NCI-H2081 (cell line): ENCODE measurements at regions not wholly inside any gene's neighbourhood (a gene's known extent, or its start where the extent isn't known, plus 50 kb on each side); places are given as distances from the start of the nearest gene placed in this dataset.
"Not testable (repeated sequence)": the region's sequence is repeated elsewhere in the genome, so short reads cannot be mapped to it uniquely, and the experiment has no call there.

Experiments used
- DNase-seq, 2 experiments: peaks; one replicate each; lab custom pipeline; 2025; lab: John Stamatoyannopoulos, UW

- not testable (repeated sequence) for DNase-seq
These were observed 115.7 kb upstream of the AKAP13 start for GRCh38 chr15:85264614-85265190.

DNA sequence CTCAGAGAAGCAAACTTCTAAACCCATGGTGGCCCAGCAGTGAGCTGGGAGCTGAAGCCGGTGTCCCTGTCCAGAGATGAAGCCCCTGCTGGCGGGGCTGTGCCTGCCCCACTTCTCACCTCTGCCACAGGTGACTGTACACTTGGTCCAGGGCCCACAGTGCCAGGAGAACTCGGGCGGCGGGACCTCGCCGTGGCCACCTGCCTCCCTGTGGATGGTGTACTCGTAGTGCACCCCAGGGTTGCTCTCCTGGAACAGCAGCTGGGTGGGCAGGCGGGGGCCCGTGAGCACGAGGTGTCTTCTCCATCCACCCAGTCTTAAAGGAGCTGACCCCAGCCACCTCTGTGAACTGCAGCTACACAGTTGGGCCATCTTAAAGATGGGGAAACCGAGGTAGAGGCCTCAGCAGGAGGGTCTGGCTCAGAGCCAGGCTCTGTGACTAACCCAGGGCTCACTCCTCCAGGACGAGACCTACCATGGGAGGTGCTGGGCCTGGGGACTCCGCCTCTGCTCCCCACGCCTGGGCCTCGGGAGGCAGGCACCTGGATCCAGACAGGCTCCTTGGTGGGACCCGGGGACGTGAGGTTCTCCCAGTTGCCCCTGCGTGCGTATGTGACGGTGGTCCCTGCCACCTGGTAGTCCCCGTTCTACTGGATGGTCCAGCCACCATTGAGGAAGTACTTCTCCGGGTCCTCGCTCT lies 113.1 kb upstream of the AKAP13 start:
- DNase-seq = not testable (repeated sequence)

DNA sequence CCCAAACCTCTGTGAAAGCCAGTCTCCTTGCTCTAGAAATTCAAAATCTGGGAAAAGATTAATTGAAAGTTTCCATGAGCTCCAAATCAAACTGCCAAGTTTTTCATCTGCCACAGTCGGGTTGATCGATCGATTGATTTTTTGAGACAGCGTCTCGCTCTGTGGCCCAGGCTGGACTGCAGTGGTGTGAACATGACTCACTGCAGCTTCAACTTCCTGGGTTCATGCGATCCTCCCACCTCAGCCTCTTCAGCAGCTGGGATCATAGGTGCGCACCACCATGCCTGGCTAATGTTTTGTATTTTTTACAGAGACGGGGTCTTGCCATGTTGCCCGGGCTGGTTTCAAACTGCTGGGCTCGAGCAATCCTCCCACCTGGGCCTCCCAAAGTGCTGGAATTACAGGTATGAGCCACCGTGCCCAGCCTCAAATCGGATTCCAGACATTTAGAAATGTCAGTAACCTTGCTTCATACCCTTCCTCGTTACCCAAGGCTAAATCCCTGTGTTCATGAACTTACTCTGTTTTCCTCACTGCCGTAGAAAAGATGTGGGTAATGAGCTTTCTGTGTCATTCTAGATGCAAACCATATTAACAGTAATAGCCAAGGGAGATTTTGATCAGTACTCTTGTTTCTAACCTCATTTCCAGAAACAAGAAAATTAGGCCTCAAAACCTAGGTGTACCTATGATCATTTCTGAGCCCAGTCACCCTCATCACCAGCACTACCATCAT lies 105.9 kb upstream of the AKAP13 start:
- DNase-seq = no peak

- DNase-seq = no peak
These were observed 103.9 kb upstream of the AKAP13 start for GRCh38 chr15:85276508-85276907.

- no peak for DNase-seq
These were observed 103.5 kb upstream of the AKAP13 start for GRCh38 chr15:85276921-85277320.

DNA sequence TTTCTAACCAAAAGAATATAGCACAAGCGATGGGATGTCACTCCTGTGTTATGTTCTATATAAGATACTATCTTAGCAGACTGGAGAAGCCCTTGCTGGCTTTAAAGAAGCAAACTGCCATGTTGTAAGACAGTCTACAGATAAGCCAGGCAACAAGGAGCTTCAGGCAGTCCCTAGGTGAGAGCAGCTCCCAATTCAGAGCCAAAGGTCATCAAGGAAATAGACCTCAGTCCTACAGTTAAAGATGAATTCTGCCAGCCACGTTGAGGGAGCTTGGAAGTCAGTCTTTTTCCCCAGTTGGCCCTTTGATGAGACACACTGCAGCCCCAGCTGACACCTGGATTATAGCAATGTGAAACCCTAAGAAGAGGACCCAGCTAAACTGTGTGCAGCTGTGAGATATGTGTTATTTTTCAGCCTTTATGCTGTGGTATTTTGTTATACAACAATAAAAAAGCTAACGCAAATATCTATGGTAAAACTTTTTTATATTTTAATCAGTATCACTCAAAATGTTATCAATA lies 102.5 kb upstream of the AKAP13 start:
- no peak for DNase-seq

DNA sequence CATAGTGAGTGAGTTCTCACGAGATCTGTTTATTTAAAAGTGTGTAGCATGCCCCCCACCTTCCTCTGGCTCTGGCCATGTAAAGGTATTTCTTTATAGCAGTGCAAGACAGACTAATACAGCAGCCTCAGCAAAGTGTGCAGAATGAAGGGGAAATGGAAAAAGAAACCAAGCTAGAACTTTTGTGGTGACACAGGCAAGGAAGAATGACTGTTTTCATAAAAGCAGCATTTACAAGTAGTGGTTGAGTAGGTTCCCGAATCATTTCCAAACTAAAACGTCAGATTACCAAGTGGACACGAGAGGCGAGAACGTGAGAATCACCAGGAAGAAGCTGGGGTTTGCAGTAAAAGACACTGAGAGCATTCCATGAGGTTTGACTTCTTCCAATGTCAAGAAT lies 100.2 kb upstream of the AKAP13 start:
- DNase-seq = no peak

- DNase-seq = no peak
These were observed 99.0 kb upstream of the AKAP13 start for GRCh38 chr15:85281293-85281882.

- DNase-seq = no peak
These were observed 97.8 kb upstream of the AKAP13 start for GRCh38 chr15:85282504-85283115.

- not testable (repeated sequence) for DNase-seq
These were observed 96.6 kb upstream of the AKAP13 start for GRCh38 chr15:85283815-85284214.

- no peak for DNase-seq
These were observed 95.9 kb upstream of the AKAP13 start for GRCh38 chr15:85284497-85284896.

DNA sequence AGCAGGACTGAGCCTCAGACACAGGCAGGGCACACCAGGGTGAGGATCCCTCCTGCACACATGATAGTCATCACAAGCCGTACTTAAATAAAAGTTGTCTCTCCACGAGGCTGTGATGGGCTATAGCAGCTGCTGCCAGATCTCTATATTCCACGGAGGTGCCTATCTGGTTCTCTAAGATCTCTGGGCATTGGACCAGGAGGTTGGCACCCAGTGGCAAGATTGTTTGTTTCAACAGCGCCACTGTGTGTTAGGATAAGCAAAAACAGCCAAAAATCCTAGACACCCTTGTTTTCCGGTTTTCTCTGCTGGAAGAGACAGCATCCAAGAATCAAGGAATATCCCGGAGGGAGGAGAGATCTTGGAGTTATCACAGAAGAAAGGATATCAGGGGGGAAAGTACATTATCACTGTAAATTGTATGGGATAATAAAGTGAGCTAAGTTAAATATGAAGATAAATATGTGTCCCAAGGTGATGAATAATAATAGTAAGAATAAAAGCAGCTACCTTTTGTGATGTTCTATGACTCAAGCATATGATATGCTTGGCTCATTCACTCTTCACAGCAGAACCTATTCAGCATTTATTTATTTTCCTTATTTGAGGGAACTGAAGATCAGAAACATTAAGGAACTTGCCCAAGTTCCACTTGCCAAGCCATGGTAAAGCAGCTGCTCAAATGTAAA lies 90.6 kb upstream of the AKAP13 start:
- DNase-seq = peak; percentile 48 to 80

DNA sequence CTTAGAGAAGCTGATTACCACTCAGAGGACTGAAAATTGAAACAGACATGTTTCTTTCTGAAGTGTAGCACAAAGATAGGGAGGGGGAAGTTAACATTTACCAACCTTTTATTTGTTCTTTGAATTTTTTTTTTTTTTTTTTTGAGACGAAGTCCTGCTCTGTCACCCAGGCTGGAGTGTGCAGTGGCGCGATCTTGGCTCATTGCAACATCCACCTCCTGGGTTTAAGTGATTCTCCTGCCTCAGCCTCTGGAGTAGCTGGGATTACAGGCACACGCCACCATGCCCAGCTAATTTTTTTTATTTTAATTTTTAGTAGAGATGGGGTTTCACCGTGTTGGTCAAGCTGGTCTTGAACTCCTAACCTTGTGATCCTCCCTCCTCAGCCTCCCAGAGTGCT lies 87.8 kb upstream of the AKAP13 start:
- not testable (repeated sequence) for DNase-seq

GRCh38 chr15:85296615-85297402 lies 83.6 kb upstream of the AKAP13 start:
- DNase-seq = peak; percentile 69 to 78

DNA sequence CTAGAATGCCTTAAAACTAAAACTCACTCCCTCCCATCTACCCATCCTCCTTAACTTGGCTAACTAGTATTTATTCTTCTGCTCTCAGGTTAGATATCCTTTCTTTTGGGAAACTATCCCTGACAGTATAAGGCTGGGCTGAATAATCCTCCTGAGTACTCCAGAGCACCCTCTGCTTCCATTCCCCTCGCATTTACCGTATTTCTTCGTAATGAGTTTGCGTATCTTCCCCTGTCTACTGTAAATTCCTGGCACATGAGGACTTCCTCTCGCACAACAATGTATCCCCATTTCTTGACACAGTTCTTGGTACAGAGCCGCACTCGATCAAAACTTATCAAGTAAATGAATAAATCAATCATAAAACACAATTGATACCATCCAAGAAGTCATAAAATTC lies 82.9 kb upstream of the AKAP13 start:
- DNase-seq = no peak

DNA sequence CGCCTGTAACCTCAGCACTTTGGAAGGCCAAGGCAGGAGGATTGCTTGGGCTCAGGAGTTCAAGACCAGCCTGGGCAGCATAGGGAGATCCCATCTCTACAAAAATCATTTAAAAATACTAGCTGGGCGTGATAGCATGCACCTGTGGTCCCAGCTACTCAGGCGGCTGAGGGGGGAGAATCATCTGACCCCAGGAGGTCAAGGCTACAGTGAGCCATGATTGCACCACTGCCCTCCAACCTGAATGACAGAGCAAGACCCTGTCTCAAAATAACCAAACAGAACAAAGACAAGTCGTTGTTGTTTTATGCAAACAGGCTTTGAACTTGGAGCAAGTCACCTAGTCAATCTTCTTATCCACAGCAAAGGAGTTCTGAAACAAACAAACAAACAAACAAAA lies 82.0 kb upstream of the AKAP13 start:
- no peak for DNase-seq

GRCh38 chr15:85298941-85299340 lies 81.5 kb upstream of the AKAP13 start:
- DNase-seq = no peak

- no peak for DNase-seq
These were observed 78.1 kb upstream of the AKAP13 start for GRCh38 chr15:85302271-85302670.

DNA sequence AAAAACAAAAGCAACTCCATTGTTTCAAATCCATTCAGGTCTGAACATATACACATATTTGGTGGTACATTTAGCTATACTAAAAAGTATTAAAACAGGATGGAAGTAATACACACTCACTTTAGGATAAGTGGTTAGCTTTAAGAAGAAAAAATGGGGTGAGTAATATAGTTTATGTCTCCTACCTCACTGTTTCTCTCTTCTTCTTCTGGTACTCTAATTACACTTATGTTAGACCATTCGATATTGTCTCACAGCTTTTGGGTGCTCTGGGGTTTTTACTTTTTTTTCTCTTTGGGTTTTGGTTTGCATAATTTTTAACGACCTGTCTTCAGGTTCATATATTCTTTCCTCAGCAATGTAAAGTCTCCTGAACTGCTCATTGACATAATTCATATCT lies 75.4 kb upstream of the AKAP13 start:
- DNase-seq = no peak

DNA sequence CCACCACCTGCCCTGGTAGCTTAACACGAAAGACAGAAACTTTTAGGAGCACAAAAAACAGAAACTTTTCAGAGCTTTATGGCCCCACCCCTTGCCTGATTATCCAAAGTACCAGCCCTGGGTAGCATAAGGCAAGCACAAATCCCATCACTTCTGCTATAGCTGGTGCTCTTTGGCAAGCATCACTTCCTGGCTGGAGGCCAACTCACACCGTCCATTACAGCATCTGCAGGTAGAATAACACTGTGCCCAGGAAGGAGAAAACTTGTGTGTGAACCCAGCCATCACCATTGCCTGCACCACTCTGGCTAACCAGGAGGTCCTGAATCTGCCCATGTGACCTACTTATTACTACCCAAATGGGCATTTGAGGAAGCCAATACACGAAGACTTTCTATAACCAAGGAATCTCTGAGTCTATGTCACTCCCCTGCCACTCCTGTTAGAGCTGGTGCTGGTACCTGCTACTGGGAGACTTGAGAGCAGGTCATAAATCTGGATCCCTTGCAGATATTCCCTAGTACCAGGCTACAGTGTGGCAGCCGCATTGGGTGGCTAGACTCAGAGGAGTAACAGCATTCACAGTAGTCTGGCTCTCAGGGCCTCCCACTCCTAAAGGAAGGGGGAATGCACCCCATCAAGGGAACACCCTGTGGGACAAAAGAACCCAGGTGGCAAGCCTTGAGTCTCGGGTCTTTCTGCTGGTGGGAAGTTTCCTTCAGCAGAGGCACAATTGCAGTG lies 73.3 kb upstream of the AKAP13 start:
- peak; percentile 8 to 61 for DNase-seq
